GM19372 (cell line): ENCODE measurements at regions not wholly inside any gene's neighbourhood (a gene's known extent, or its start where the extent isn't known, plus 50 kb on each side); places are given as distances from the start of the nearest gene placed in this dataset.

Source experiments
- ATAC-seq: cut with Tn5 transposase; IDR thresholded peaks from one replicate; pipeline ENCODE4 v1.9.1; 2021; ENCODE audit warnings: mild to moderate bottlenecking, low read depth, moderate library complexity; ENCODE audit not compliant: unreplicated experiment

GRCh38 chr11:15526859-15527450 is 412.2 kb downstream of the INSC start:
- no peak for ATAC-seq

GRCh38 chr11:15532432-15532831 is 417.7 kb downstream of the INSC start:
- ATAC-seq: no peak

GRCh38 chr11:15534266-15534665 is 419.5 kb downstream of the INSC start:
- no peak for ATAC-seq

- ATAC-seq: no peak
Measured at GRCh38 chr11:15535414-15535813, 420.7 kb downstream of the INSC start.

GRCh38 chr11:15536438-15536837 is 421.7 kb downstream of the INSC start:
- ATAC-seq: no peak

- no peak for ATAC-seq
Measured at GRCh38 chr11:15539645-15540044, 424.9 kb downstream of the INSC start.

GRCh38 chr11:15541079-15541478 is 426.4 kb downstream of the INSC start:
- no peak for ATAC-seq

GRCh38 chr11:15544353-15544752 is 429.6 kb downstream of the INSC start:
- ATAC-seq: no peak

- no peak for ATAC-seq
Measured at GRCh38 chr11:15547685-15548084, 433.0 kb downstream of the INSC start.

GRCh38 chr11:15551901-15552851 is 437.5 kb downstream of the INSC start:
- ATAC-seq: no peak

GRCh38 chr11:15555161-15555560 is 440.4 kb downstream of the INSC start:
- no peak for ATAC-seq

- ATAC-seq: no peak
Measured at GRCh38 chr11:15557457-15558230, 442.9 kb downstream of the INSC start.

GRCh38 chr11:15558513-15559181 is 443.9 kb downstream of the INSC start:
- no peak for ATAC-seq

- no peak for ATAC-seq
Measured at GRCh38 chr11:15560689-15561467, 446.2 kb downstream of the INSC start.

- no peak for ATAC-seq
Measured at GRCh38 chr11:15562230-15562629, 447.5 kb downstream of the INSC start.

- no peak for ATAC-seq
Measured at GRCh38 chr11:15563054-15563453, 448.3 kb downstream of the INSC start.

GRCh38 chr11:15565880-15566279 is 451.2 kb downstream of the INSC start:
- no peak for ATAC-seq

GRCh38 chr11:15568440-15568839 is 453.7 kb downstream of the INSC start:
- ATAC-seq: no peak

- no peak for ATAC-seq
Measured at GRCh38 chr11:15569305-15570025, 454.7 kb downstream of the INSC start.
